ENCODE measurements at regions not wholly inside any gene's neighbourhood (a gene's known extent, or its start where the extent isn't known, plus 50 kb on each side); places are given as distances from the start of the nearest gene placed in this dataset.

- TF ChIP-seq ZNF740 (CRISPR knock-in tag; IDR thresholded peaks at IDR 0.05) (no peak), ZNF318 (CRISPR knock-in tag; IDR thresholded peaks at IDR 0.05) (no peak), ZBTB4 (CRISPR knock-in tag; IDR thresholded peaks at IDR 0.05; ENCODE audit: borderline replicate concordance) (no peak), NAIF1 (CRISPR knock-in tag; IDR thresholded peaks at IDR 0.05; ENCODE audit: borderline replicate concordance) (no peak), BATF2 (CRISPR knock-in tag; IDR thresholded peaks at IDR 0.05) (no peak), ZFAT (CRISPR knock-in tag; conservative IDR thresholded peaks at IDR 0.05) (no peak), BRF2 (CRISPR knock-in tag; IDR thresholded peaks at IDR 0.05) (no peak), ZNF484 (CRISPR knock-in tag; IDR thresholded peaks at IDR 0.05; ENCODE audit: borderline replicate concordance, low read depth) (no peak), TCF7 (IDR thresholded peaks at IDR 0.05; ENCODE audit: low read depth) (no peak), ZNF549 (CRISPR knock-in tag; IDR thresholded peaks at IDR 0.05) (no peak), ZBTB3 (CRISPR knock-in tag; IDR thresholded peaks at IDR 0.05; ENCODE audit: borderline replicate concordance, low read depth) (no peak), ZNF280B (CRISPR knock-in tag; IDR thresholded peaks at IDR 0.05; ENCODE audit: borderline replicate concordance) (no peak)
Measured at GRCh38 chr5:135157421-135158313, 123.6 kb upstream of the PITX1 start (continued).

Measured in HepG2 (cell line).